ENCODE measurements at regions not wholly inside any gene's neighbourhood (a gene's known extent, or its start where the extent isn't known, plus 50 kb on each side); places are given as distances from the start of the nearest gene placed in this dataset.

DNA sequence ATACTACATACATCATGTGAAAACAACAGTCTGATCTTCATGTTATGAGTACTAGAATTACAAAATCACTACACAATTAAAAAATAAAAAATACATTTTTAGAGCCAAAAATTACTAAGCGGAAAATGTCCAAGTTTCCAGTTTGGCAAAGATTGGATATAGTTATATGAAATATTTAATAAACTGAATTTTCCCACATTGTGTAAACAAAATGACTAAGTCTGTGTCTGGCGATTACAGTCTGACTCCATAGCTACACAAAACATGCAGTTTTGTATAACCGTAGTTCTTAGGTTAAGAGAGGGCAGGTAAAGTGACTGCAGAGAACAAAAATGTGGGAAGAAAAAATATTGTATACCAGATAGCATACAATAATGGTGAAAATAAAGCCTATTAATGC, 59.2 kb upstream of the TMEM47 start:
- H3K9me3 ChIP-seq = no peaks in the 10 kb centered on the region
- no peaks in the 10 kb centered on the region for H3K27me3 ChIP-seq
- ATAC-seq (no peak), DNase-seq (no peak)
- WGBS, 4 donors = 69 to 78% (median 73%) methylated on average over 3 of the region's 3 CpGs
- TF ChIP-seq POLR2A (IDR thresholded peaks at IDR 0.05) = no peak
- no peak for TF ChIP-seq CTCF (IDR thresholded peaks at IDR 0.05)
- intact Hi-C loops (cut with DNase I) = no loop called here
- no peak overlapping the region for H3K27ac ChIP-seq
- H3K4me1 ChIP-seq = no peaks in the 10 kb centered on the region
- no peaks in the 10 kb centered on the region for H3K36me3 ChIP-seq
- H3K4me3 ChIP-seq = no peak overlapping the region

DNA sequence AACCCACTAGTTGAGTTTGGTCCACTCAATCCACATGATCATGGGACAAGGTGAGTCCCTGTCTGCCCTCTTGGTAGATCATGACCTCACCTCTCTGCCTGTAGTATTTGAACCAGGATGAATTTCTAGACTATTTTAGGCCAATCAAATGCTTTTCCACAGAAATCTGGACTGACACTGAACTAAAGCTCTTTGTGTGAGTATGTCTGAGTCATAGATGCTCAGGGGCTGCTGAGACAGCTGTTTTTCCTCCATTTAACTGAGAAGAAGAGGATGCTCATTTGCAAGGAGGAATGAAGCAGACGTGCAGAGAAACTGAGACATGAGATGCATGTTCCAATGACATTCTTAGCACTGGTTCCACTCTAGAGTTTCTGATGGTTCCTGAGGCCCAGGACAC, 77.3 kb upstream of the TMEM47 start:
- TF ChIP-seq CTCF (IDR thresholded peaks at IDR 0.05) (no peak), POLR2A (IDR thresholded peaks at IDR 0.05) (no peak)
- no peaks in the 10 kb centered on the region for H3K9me3 ChIP-seq
- DNase-seq = no peak
- intact Hi-C loops (cut with DNase I) = no loop called here
- H3K27me3 ChIP-seq = no peaks in the 10 kb centered on the region
- H3K36me3 ChIP-seq = no peaks in the 10 kb centered on the region
- no peaks in the 10 kb centered on the region for H3K4me1 ChIP-seq
- no peak overlapping the region for H3K4me3 ChIP-seq
- no peak overlapping the region for H3K27ac ChIP-seq
- ATAC-seq = no peak
- 50 to 80% (median 77%) methylated on average over 1 of the region's 1 CpG for WGBS, 4 donors

DNA sequence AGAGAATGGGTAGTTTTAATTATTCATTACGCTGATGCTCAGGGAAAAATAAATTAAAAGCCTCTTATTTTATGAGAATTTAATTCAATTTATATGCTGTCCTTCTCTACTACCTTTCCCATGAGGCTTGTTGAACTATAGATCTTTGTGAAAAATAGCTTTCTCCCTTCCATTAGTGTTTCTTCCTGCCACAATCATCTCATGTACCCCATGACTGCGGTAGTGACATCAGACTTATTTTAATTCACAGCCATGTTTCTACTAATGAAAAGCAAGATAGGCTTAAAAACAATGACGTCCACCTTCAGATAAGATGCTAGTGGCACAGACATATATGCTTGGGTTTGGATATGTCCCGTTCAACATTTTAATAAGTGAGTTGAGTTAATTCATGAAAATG, 87.4 kb upstream of the TMEM47 start:
- DNase-seq (no peak), ATAC-seq (no peak)
- Histone ChIP-seq H3K27me3 (no peaks in the 10 kb centered on the region), H3K4me3 (no peak overlapping the region), H3K4me1 (no peaks in the 10 kb centered on the region), H3K9me3 (no peaks in the 10 kb centered on the region), H3K27ac (no peak overlapping the region), H3K36me3 (no peaks in the 10 kb centered on the region)
- TF ChIP-seq POLR2A (IDR thresholded peaks at IDR 0.05) = no peak
- no peak for TF ChIP-seq CTCF (IDR thresholded peaks at IDR 0.05)
- WGBS, 4 donors = 61 to 85% (median 73%) methylated on average over 4 of the region's 4 CpGs
- intact Hi-C loops (cut with DNase I) = no loop called here

DNA sequence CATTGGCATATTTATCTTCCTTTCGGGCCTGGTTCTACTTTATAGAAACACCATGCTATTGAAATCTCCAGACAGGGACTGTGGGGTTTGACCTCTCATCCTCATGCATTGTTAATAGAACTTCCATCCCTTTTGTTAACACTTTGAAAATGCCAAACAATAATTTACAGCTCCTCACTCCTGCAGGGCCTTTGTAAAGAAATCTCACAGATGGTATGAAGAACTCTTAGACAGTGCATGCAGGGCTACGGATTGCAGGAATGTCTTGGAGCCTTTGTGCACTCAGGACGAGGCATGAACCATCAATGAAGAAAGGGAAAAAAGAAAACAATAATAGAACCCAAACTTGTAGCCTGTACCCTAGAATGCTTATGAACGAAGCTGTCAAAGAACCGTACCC, 92.8 kb upstream of the TMEM47 start:
- intact Hi-C loops (cut with DNase I) = no loop called here
- DNase-seq (no peak), ATAC-seq (no peak)
- no peak overlapping the region for H3K4me3 ChIP-seq
- no peak overlapping the region for H3K27ac ChIP-seq
- 72 to 89% (median 78%) methylated on average over 5 of the region's 5 CpGs for WGBS, 4 donors
- H3K36me3 ChIP-seq = no peaks in the 10 kb centered on the region
- no peak for TF ChIP-seq POLR2A (IDR thresholded peaks at IDR 0.05)
- no peak for TF ChIP-seq CTCF (IDR thresholded peaks at IDR 0.05)
- H3K27me3 ChIP-seq = no peaks in the 10 kb centered on the region
- H3K9me3 ChIP-seq = no peaks in the 10 kb centered on the region
- no peaks in the 10 kb centered on the region for H3K4me1 ChIP-seq
